Loucy (cell line): ENCODE measurements at regions not wholly inside any gene's neighbourhood (a gene's known extent, or its start where the extent isn't known, plus 50 kb on each side); places are given as distances from the start of the nearest gene placed in this dataset.
A peak's percentile ranks its signal among the peaks of the same experiment; 100 is the strongest.

Experiments
- CTCF ChIP-seq: fragments of 200-600 bp; sonication (generic); conservative IDR thresholded peaks from 2 replicates; pipeline ENCODE4 v1.5.1; 2014; ENCODE audit warnings: mild to moderate bottlenecking, antibody characterized with exemption, low read length
- EZH2phosphoT487 ChIP-seq: fragments of 200-600 bp; IDR thresholded peaks from 2 replicates; pipeline ENCODE4 v1.6.1; 2018; ENCODE audit warnings: antibody characterized with exemption, mild to moderate bottlenecking, moderate library complexity, borderline replicate concordance

- TF ChIP-seq EZH2phosphoT487 (no peak), CTCF (peak; percentile 37; the same call in 1 of the 2 replicates)
Observed at GRCh38 chr5:21663082-21663481, 1190.1 kb downstream of the CDH12 start.
